ENCODE measurements at regions not wholly inside any gene's neighbourhood (a gene's known extent, or its start where the extent isn't known, plus 50 kb on each side); places are given as distances from the start of the nearest gene placed in this dataset.

DNA sequence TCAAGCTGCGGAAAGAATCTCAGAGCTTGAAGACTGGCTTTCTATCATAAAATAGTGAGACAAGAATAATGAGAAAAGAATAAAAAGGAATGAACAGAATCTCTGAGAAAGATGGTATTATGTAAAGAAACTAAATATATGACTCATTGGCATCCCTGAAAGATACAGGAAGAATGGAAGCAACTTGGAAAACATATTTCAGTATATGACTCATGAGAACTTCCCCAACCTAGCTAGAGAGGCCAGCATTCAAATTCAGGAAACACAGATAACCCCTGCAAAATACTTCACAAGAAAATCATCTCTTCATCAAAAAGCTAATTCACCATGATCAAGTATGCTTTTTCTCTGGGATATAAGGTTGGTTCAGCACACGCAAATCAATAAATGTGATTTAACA is 2318.0 kb downstream of the PCDH9 start:
- TF ChIP-seq, protein P1, sequence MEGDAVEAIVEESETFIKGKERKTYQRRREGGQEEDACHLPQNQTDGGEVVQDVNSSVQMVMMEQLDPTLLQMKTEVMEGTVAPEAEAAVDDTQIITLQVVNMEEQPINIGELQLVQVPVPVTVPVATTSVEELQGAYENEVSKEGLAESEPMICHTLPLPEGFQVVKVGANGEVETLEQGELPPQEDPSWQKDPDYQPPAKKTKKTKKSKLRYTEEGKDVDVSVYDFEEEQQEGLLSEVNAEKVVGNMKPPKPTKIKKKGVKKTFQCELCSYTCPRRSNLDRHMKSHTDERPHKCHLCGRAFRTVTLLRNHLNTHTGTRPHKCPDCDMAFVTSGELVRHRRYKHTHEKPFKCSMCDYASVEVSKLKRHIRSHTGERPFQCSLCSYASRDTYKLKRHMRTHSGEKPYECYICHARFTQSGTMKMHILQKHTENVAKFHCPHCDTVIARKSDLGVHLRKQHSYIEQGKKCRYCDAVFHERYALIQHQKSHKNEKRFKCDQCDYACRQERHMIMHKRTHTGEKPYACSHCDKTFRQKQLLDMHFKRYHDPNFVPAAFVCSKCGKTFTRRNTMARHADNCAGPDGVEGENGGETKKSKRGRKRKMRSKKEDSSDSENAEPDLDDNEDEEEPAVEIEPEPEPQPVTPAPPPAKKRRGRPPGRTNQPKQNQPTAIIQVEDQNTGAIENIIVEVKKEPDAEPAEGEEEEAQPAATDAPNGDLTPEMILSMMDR (IDR thresholded peaks at IDR 0.05; ENCODE audit: poor library complexity): no peak
- TF ChIP-seq EZH2 (IDR thresholded peaks at IDR 0.05; ENCODE audit: borderline replicate concordance): no peak
- TF ChIP-seq EZH2phosphoT487 (IDR thresholded peaks at IDR 0.05; ENCODE audit: low read depth, severe bottlenecking, unreplicated experiment): no peak

All from hepatocyte (in vitro differentiated cells).